ENCODE measurements at regions not wholly inside any gene's neighbourhood (a gene's known extent, or its start where the extent isn't known, plus 50 kb on each side); places are given as distances from the start of the nearest gene placed in this dataset.

GRCh38 chr3:24958910-24959447 lies 464.3 kb upstream of the THRB start:
- no peak for TF ChIP-seq POLR2A (IDR thresholded peaks at IDR 0.05)
- no peak for TF ChIP-seq CTCF (IDR thresholded peaks at IDR 0.05)
